ENCODE measurements at regions not wholly inside any gene's neighbourhood (a gene's known extent, or its start where the extent isn't known, plus 50 kb on each side); places are given as distances from the start of the nearest gene placed in this dataset.

DNA sequence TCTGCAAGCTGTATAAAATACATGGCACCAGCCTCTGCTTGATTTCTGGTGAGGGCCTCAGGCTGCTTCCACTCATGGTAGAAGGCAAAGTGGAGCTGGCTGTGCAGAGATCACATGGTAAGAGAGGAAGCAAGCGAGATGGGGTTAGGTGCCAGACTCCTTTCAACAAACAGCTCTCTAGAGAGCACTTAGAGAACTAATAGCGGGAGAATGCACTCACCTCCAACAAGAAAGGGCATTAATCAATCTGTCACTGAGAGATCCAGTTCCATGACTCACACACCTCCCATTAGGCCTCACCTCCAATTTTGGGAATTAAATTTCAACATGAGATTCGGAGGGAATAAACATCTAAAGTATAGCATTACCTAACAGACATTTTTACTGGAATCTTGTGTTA is 644.1 kb upstream of the ARRDC4 start:
- Histone ChIP-seq H3K9me3 (ENCODE audit: control insufficient read depth in 4 of 4, insufficient read depth in 3 of 4, low read length in 3 of 4) (no peaks in the 10 kb centered on the region), H3K27ac (ENCODE audit: low read depth in 1 of 2, low read length in 1 of 2) (no peak overlapping the region), H3K4me3 (no peak overlapping the region), H3K36me3 (ENCODE audit: control insufficient read depth in 4 of 4, insufficient read depth in 4 of 4, low read length in 4 of 4) (no peaks in the 10 kb centered on the region), H3K27me3 (ENCODE audit: control insufficient read depth in 3 of 3, insufficient read depth in 3 of 3, low read length in 2 of 3) (no peaks in the 10 kb centered on the region), H3K9ac (ENCODE audit: insufficient read depth in 1 of 2, low read length in 2 of 2) (no peak overlapping the region), H3K4me1 (ENCODE audit: control insufficient read depth in 5 of 5, insufficient read depth in 5 of 5, low read length in 5 of 5) (no peaks in the 10 kb centered on the region)
- DNase-seq (no peak), ATAC-seq (ENCODE audit: insufficient read depth, low FRiP score) (no peak)
- 62 to 68% methylated on average over 3 of the region's 3 CpGs for WGBS, 2 donors
- TF ChIP-seq, protein P1, sequence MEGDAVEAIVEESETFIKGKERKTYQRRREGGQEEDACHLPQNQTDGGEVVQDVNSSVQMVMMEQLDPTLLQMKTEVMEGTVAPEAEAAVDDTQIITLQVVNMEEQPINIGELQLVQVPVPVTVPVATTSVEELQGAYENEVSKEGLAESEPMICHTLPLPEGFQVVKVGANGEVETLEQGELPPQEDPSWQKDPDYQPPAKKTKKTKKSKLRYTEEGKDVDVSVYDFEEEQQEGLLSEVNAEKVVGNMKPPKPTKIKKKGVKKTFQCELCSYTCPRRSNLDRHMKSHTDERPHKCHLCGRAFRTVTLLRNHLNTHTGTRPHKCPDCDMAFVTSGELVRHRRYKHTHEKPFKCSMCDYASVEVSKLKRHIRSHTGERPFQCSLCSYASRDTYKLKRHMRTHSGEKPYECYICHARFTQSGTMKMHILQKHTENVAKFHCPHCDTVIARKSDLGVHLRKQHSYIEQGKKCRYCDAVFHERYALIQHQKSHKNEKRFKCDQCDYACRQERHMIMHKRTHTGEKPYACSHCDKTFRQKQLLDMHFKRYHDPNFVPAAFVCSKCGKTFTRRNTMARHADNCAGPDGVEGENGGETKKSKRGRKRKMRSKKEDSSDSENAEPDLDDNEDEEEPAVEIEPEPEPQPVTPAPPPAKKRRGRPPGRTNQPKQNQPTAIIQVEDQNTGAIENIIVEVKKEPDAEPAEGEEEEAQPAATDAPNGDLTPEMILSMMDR (IDR thresholded peaks at IDR 0.05; ENCODE audit: control extremely low read depth, extremely low read depth) = no peak

DNA sequence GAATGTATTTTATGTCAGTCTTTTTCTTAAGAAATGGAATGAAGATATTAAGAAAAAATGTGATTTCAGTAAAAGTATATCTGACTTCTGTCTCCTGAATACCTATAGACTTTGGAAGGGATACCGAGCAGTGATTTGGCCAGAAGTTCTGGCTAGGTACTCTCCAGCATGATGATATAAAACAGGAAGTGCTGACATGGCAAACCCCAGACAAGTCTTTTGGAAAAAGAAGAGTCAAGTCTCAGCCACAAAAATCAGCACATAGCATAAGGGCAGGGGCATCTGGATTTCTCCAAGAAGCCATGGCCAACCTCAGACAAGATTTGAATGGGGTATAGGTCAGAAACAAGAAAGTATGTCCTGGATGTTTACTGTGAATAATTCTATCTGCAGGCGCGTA is 643.3 kb upstream of the ARRDC4 start:
- Histone ChIP-seq H3K9ac (ENCODE audit: insufficient read depth in 1 of 2, low read length in 2 of 2) (no peak overlapping the region), H3K4me3 (no peak overlapping the region), H3K4me1 (ENCODE audit: control insufficient read depth in 5 of 5, insufficient read depth in 5 of 5, low read length in 5 of 5) (no peaks in the 10 kb centered on the region), H3K27me3 (ENCODE audit: control insufficient read depth in 3 of 3, insufficient read depth in 3 of 3, low read length in 2 of 3) (no peaks in the 10 kb centered on the region), H3K36me3 (ENCODE audit: control insufficient read depth in 4 of 4, insufficient read depth in 4 of 4, low read length in 4 of 4) (no peaks in the 10 kb centered on the region), H3K27ac (ENCODE audit: low read depth in 1 of 2, low read length in 1 of 2) (no peak overlapping the region), H3K9me3 (ENCODE audit: control insufficient read depth in 4 of 4, insufficient read depth in 3 of 4, low read length in 3 of 4) (no peaks in the 10 kb centered on the region)
- no peak for ATAC-seq (ENCODE audit: insufficient read depth, low FRiP score)
- WGBS, 2 donors = 90 to 93% methylated on average over 3 of the region's 3 CpGs
- DNase-seq = no peak
- TF ChIP-seq, protein P1 (IDR thresholded peaks at IDR 0.05; ENCODE audit: control extremely low read depth, extremely low read depth) = no peak

- TF ChIP-seq, protein P1 (IDR thresholded peaks at IDR 0.05; ENCODE audit: control extremely low read depth, extremely low read depth) = no peak
- no peak for DNase-seq
- no peak for ATAC-seq (ENCODE audit: insufficient read depth, low FRiP score)
- WGBS, 2 donors = 56 to 73% methylated on average over 5 of the region's 5 CpGs
- Histone ChIP-seq H3K27ac (ENCODE audit: low read depth in 1 of 2, low read length in 1 of 2) (no peak overlapping the region), H3K4me3 (no peak overlapping the region), H3K27me3 (ENCODE audit: control insufficient read depth in 3 of 3, insufficient read depth in 3 of 3, low read length in 2 of 3) (no peaks in the 10 kb centered on the region), H3K9me3 (ENCODE audit: control insufficient read depth in 4 of 4, insufficient read depth in 3 of 4, low read length in 3 of 4) (no peaks in the 10 kb centered on the region), H3K9ac (ENCODE audit: insufficient read depth in 1 of 2, low read length in 2 of 2) (no peak overlapping the region), H3K4me1 (ENCODE audit: control insufficient read depth in 5 of 5, insufficient read depth in 5 of 5, low read length in 5 of 5) (no peaks in the 10 kb centered on the region), H3K36me3 (ENCODE audit: control insufficient read depth in 4 of 4, insufficient read depth in 4 of 4, low read length in 4 of 4) (no peaks in the 10 kb centered on the region)
These were observed 641.2 kb upstream of the ARRDC4 start for GRCh38 chr15:97319291-97319690.

- Histone ChIP-seq H3K27me3 (ENCODE audit: control insufficient read depth in 3 of 3, insufficient read depth in 3 of 3, low read length in 2 of 3) (no peaks in the 10 kb centered on the region), H3K27ac (ENCODE audit: low read depth in 1 of 2, low read length in 1 of 2) (no peak overlapping the region), H3K4me1 (ENCODE audit: control insufficient read depth in 5 of 5, insufficient read depth in 5 of 5, low read length in 5 of 5) (no peaks in the 10 kb centered on the region), H3K4me3 (no peak overlapping the region), H3K36me3 (ENCODE audit: control insufficient read depth in 4 of 4, insufficient read depth in 4 of 4, low read length in 4 of 4) (no peaks in the 10 kb centered on the region), H3K9ac (ENCODE audit: insufficient read depth in 1 of 2, low read length in 2 of 2) (no peak overlapping the region), H3K9me3 (ENCODE audit: control insufficient read depth in 4 of 4, insufficient read depth in 3 of 4, low read length in 3 of 4) (peaks cover 0 to 5% (median 2%) of the 10 kb centered on the region in 4 donors)
- TF ChIP-seq, protein P1 (IDR thresholded peaks at IDR 0.05; ENCODE audit: control extremely low read depth, extremely low read depth) = no peak
- ATAC-seq (ENCODE audit: insufficient read depth, low FRiP score) (no peak), DNase-seq (no peak)
- WGBS, 2 donors = 83 to 93% methylated on average over 2 of the region's 2 CpGs
These were observed 614.3 kb upstream of the ARRDC4 start for GRCh38 chr15:97346221-97346620.

All from lung (tissue), 11 donors.